Duodenal mucosa (tissue), 2 donors: ENCODE measurements at regions not wholly inside any gene's neighbourhood (a gene's known extent, or its start where the extent isn't known, plus 50 kb on each side); places are given as distances from the start of the nearest gene placed in this dataset.

Experiments used
- H3K27ac ChIP-seq: one replicate; pipeline ENCODE4 v1.7.0; 2013; ENCODE audit warnings: low read depth, low read length
- H3K27me3 ChIP-seq, 2 donors: one replicate each; pipeline ENCODE4 v1.7.0; 2013; ENCODE audit warnings: low read length in 2 of 2, control low read depth in 1 of 2; ENCODE audit not compliant: insufficient read depth in 2 of 2, control insufficient read depth in 1 of 2
- H3K36me3 ChIP-seq, 2 donors: one replicate each; pipeline ENCODE4 v1.7.0; 2013; ENCODE audit warnings: low read length in 2 of 2, control low read depth in 1 of 2; ENCODE audit not compliant: insufficient read depth in 2 of 2, control insufficient read depth in 1 of 2
- H3K4me1 ChIP-seq, 2 donors: one replicate each; pipeline ENCODE4 v1.7.0; 2013; ENCODE audit warnings: low read length in 2 of 2, control low read depth in 1 of 2; ENCODE audit not compliant: insufficient read depth in 2 of 2, control insufficient read depth in 1 of 2
- H3K4me3 ChIP-seq, 2 donors: one replicate each; pipeline ENCODE4 v1.7.0; 2013; ENCODE audit warnings: low read length in 2 of 2, low read depth in 1 of 2
- H3K9ac ChIP-seq, 2 donors: one replicate each; pipeline ENCODE4 v1.7.0; 2013; ENCODE audit warnings: low read length in 2 of 2, low read depth in 1 of 2
- H3K9me3 ChIP-seq, 2 donors: one replicate each; pipeline ENCODE4 v1.7.0; 2013; ENCODE audit warnings: low read length in 2 of 2, control low read depth in 1 of 2; ENCODE audit not compliant: control insufficient read depth in 1 of 2

GRCh38 chr12:67437011-67437410, 167.9 kb downstream of the CAND1 start:
- Histone ChIP-seq H3K27me3 (no peaks in the 10 kb centered on the region), H3K9ac (no peak overlapping the region), H3K36me3 (no peaks in the 10 kb centered on the region), H3K27ac (no peak overlapping the region), H3K4me3 (no peak overlapping the region), H3K9me3 (no peaks in the 10 kb centered on the region), H3K4me1 (peaks cover 26 to 38% of the 10 kb centered on the region in 2 donors)

GRCh38 chr12:67439611-67440010, 170.5 kb downstream of the CAND1 start:
- no peaks in the 10 kb centered on the region for H3K36me3 ChIP-seq
- H3K27me3 ChIP-seq = no peaks in the 10 kb centered on the region
- H3K9ac ChIP-seq = no peak overlapping the region
- H3K27ac ChIP-seq = no peak overlapping the region
- no peak overlapping the region for H3K4me3 ChIP-seq
- H3K9me3 ChIP-seq = no peaks in the 10 kb centered on the region
- H3K4me1 ChIP-seq = peaks cover 32 to 33% of the 10 kb centered on the region in 2 donors

- H3K9ac ChIP-seq = no peak overlapping the region
- H3K4me3 ChIP-seq = peak overlapping the region in 1 of 2 donors; percentile 54
- no peaks in the 10 kb centered on the region for H3K9me3 ChIP-seq
- H3K27me3 ChIP-seq = no peaks in the 10 kb centered on the region
- H3K27ac ChIP-seq = no peak overlapping the region
- H3K4me1 ChIP-seq = peaks cover 14 to 20% of the 10 kb centered on the region in 2 donors
- no peaks in the 10 kb centered on the region for H3K36me3 ChIP-seq
Measured at GRCh38 chr12:67441736-67442346, 172.7 kb downstream of the CAND1 start.

DNA sequence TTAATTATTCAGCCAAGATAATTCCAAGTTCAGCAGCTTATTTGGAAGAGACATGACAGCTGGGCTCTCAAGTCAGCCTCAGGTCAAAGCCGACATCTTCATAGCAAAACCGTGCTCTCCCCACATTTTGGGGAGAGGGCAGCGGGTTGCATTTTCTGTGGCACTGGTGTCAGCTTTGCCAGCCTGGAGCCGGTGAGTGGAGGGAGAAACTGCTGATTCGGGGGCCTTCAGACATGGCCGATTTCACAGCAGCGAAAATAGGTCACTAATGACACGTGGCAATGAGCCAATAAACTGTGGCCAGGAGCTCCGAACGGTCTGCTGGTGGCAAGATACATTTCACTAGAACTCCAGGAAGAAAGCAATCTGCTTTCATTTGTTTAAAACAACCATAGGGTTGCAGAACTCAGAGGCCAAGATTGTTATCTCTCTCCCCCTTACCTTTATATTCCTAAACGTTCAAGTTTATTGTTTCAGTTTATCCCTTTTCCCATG, 173.2 kb downstream of the CAND1 start:
- Histone ChIP-seq H3K27me3 (no peaks in the 10 kb centered on the region), H3K36me3 (no peaks in the 10 kb centered on the region), H3K4me1 (peaks cover 14% of the 10 kb centered on the region in 2 donors), H3K9ac (no peak overlapping the region), H3K4me3 (peak overlapping the region; percentile 54 to 56), H3K27ac (no peak overlapping the region), H3K9me3 (no peaks in the 10 kb centered on the region)

- Histone ChIP-seq H3K9me3 (no peaks in the 10 kb centered on the region), H3K36me3 (no peaks in the 10 kb centered on the region), H3K4me3 (no peak overlapping the region)
Measured at GRCh38 chr12:67442896-67443295, 173.7 kb downstream of the CAND1 start.

GRCh38 chr12:67444542-67444941, 175.4 kb downstream of the CAND1 start:
- Histone ChIP-seq H3K4me3 (no peak overlapping the region), H3K9ac (no peak overlapping the region), H3K9me3 (no peaks in the 10 kb centered on the region), H3K4me1 (peaks cover 14% of the 10 kb centered on the region in 2 donors), H3K27ac (no peak overlapping the region), H3K36me3 (no peaks in the 10 kb centered on the region), H3K27me3 (no peaks in the 10 kb centered on the region)

More at GRCh38 chr12:67442896-67443295, 173.7 kb downstream of the CAND1 start:
- Histone ChIP-seq H3K4me1 (peaks cover 14% of the 10 kb centered on the region in 2 donors), H3K9ac (no peak overlapping the region), H3K27ac (no peak overlapping the region), H3K27me3 (no peaks in the 10 kb centered on the region)

- H3K27me3 ChIP-seq = no peaks in the 10 kb centered on the region
- no peaks in the 10 kb centered on the region for H3K9me3 ChIP-seq
- H3K36me3 ChIP-seq = no peaks in the 10 kb centered on the region
- peaks cover 9% of the 10 kb centered on the region in 2 donors for H3K4me1 ChIP-seq
- no peak overlapping the region for H3K9ac ChIP-seq
- H3K27ac ChIP-seq = no peak overlapping the region
- H3K4me3 ChIP-seq = no peak overlapping the region
Measured at GRCh38 chr12:67446716-67447115, 177.6 kb downstream of the CAND1 start.

GRCh38 chr12:67447180-67447579, 178.0 kb downstream of the CAND1 start:
- H3K36me3 ChIP-seq = no peaks in the 10 kb centered on the region
- H3K27me3 ChIP-seq = no peaks in the 10 kb centered on the region
- peaks cover 4 to 5% of the 10 kb centered on the region in 2 donors for H3K4me1 ChIP-seq
- H3K4me3 ChIP-seq = no peak overlapping the region
- H3K27ac ChIP-seq = no peak overlapping the region
- no peak overlapping the region for H3K9ac ChIP-seq
- H3K9me3 ChIP-seq = no peaks in the 10 kb centered on the region

GRCh38 chr12:67449591-67450052, 180.5 kb downstream of the CAND1 start:
- Histone ChIP-seq H3K27ac (no peak overlapping the region), H3K4me3 (no peak overlapping the region), H3K4me1 (no peaks in the 10 kb centered on the region), H3K9ac (no peak overlapping the region), H3K36me3 (no peaks in the 10 kb centered on the region), H3K27me3 (no peaks in the 10 kb centered on the region), H3K9me3 (no peaks in the 10 kb centered on the region)

DNA sequence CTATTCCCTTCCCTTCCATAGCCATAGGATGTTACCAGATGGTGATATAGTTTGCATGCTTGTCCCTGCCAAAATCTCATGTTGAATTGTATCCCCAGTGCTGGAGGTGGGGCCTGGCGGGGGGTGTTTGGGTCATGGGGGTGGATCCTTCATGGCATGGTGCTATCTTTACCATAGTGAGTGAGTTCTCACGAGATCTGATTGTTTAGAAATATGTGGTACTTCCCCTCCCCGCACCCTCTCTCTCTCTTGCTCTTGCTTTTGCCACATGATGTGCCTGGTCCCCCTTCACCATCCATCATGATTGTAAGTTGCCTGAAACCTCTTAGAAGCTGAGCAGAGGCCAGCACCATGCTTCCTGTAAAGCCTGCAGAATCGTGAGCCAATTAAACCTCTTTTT, 181.3 kb downstream of the CAND1 start:
- Histone ChIP-seq H3K4me1 (no peaks in the 10 kb centered on the region), H3K27ac (no peak overlapping the region), H3K9ac (no peak overlapping the region), H3K36me3 (no peaks in the 10 kb centered on the region), H3K27me3 (no peaks in the 10 kb centered on the region), H3K4me3 (no peak overlapping the region), H3K9me3 (no peaks in the 10 kb centered on the region)
